ENCODE measurements at regions not wholly inside any gene's neighbourhood (a gene's known extent, or its start where the extent isn't known, plus 50 kb on each side); places are given as distances from the start of the nearest gene placed in this dataset.
"Not testable (repeated sequence)": the region's sequence is repeated elsewhere in the genome, so short reads cannot be mapped to it uniquely, and the experiment has no call there.

- no peak for DNase-seq
Observed at GRCh38 chr10:8283986-8284385, 229.5 kb downstream of the GATA3 start.

- not testable (repeated sequence) for DNase-seq
Observed at GRCh38 chr10:8285970-8286369, 231.5 kb downstream of the GATA3 start.

DNA sequence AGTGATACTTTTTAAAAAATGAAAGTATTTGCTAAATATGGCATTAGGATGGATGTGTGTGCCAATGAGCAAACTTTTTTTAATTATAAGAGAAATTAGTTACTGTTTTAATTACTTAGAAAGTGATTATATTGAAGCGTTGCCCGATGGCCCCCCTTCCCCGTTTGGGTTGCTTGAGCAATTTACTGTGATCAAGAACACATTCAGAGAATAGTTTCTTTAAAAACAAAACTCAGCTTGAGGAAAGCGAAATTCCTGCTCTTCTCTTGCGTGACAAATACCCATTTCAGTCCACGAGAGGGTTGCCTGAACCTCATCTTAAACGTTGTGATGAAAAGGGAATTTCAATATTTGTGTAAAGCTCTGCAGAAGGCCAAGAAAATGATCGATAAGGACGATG is 234.1 kb downstream of the GATA3 start:
- no peak for DNase-seq

DNA sequence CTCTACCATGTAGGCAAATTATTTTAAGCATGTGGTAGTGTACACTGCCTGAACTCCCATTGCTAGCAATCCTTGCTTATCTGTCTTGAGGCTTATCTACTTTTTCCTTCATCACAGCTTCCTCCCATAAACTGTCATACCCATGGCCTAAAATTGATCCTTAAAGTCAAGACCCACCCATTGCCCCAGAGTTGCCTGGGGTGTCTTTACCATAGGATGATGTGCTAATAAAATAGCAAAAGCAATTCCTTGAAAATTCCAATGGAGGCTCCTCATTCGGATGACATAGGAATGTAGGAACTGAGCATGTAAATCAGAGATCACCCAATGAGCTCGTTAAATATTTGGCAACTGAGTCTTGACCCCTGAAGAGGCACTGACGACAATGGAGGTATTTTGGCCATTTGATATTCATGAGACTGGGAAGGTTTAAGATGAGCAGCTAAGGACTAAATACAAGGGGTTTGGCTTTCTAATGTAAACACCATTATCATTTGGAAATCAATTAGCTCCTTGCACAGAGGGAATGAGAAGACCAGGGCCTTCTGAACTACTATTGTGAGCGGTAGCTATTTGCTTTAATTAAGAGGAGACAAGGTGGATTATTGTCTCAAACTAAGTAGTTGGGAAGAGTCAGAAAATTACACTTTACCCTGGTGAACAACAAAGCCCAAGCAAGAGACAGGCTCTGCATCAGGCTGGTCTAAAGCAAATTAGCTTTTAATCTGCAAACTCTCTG is 234.9 kb downstream of the GATA3 start:
- DNase-seq: no peak

DNA sequence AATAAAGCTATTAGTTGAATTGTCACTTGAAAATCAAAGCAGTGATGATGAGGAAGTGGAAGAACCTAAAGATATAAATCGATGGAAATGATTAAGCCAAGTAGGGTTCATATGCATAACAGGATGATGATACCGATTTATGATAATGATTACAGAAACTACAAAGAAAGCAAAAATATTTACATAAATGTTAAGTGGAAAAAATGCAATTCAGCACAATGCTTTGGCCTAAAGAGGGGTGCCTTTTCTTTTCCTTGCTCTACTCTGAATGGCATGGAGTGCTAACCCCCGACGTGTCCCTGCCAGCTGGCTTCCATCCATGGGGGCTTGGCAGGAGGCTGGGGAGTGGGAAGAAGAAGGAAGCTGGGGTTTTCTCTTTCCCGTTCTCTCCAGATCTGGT is 240.3 kb downstream of the GATA3 start:
- DNase-seq: no peak

- DNase-seq: no peak
Observed at GRCh38 chr10:8295311-8295710, 240.8 kb downstream of the GATA3 start.

DNA sequence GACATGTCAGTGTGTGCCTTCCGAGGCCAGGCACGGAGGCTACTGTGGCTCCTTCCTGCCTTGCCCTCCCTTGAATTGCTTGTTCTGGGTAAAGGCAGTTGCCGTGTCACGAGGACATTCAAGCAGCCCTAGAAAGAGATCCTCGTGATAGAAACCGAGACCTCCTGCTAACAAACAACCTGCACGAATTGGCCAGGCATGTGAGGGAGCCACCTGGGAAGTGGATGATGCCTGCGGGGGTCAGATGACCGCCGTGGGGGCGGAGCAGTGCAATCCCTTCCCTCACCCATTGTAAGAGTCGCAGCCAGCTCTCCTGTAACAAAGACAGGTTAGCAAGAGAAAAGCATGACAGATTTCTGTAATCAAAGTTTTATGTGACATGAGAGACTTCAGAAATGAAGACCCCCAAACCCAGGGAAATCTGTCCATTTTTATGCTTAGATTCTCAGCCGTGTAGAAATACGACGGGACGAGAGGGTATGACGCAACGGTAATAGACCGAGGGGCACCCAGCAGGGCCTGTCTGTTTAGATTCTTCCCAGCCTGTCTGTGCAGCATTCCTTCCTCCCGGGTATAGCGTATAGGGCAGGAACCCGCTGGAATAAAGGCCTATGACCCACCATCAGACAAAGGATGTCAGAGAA is 241.7 kb downstream of the GATA3 start:
- DNase-seq: no peak

- DNase-seq: no peak
Observed at GRCh38 chr10:8296734-8297101, 242.2 kb downstream of the GATA3 start.

DNA sequence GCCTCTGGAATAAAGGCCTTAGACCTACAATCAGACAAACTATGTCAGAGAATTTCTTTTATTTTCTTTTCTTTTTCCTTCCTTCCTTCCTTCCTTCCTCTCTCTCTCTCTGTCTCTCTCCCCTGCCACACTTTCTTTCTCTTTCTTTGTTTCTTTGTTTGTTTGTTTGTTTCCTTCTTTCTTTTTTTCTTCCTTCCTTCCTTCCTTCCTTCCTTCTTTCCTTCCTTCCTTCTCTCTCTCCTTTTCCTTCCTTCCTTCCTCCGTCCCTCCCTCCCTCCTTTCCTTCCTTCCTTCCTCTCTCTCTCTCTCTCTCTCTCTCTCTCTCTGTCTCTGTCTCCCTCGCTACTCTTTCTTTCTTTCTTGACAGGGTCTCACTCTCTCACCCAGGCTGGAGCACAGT is 242.6 kb downstream of the GATA3 start:
- no peak for DNase-seq

DNA sequence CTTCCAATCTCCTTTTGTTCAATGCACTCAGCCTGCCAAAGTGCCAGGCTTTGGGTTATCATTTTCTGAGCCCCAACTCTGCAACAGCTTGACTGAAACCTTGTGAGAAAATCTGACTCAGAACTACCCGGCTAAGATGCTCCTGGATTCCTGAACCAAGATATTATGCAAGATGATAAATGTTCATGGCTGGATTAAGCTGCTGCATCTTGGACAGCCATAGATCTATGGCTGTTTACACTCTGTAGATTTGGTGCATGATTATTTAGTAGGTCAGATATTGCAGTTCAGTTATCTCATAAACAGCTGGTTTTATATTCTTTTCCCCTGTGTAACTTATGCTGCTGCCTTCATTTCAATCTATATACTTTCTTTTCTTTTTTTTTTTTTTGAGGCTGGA is 243.5 kb downstream of the GATA3 start:
- no peak for DNase-seq

DNA sequence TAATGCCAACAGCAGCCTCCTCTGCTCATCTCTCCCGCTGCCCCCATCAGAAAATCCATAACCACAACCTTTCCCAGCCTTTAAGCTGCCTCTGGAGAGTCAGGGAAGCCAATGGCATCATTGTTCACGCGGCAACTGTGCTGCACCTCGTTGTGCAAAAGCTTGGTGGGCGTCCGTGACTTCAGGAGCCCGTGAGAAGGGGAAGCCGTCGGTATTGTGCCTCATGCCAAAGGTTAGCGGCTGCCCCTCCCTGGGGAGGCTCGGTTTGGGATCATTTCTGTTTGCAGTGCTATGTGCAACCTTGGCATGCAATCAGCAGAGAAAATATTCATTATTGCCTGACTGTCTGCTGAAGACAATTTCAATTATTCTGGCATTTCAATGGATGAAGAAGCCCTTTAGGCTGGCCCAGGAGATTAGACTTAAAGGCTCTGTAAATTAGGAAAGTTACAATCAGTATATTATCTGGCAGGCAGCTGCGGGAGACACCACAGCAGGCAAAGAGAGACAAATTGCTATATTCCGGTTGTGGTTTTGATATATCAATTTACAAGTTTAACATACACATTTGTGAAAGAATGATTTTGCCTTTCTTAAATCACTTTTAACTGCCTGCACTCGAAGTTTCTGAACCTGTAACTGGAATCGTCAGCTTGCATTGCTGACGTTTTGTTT is 244.5 kb downstream of the GATA3 start:
- DNase-seq: no peak

- DNase-seq: no peak
Observed at GRCh38 chr10:8300925-8301324, 246.4 kb downstream of the GATA3 start.

DNA sequence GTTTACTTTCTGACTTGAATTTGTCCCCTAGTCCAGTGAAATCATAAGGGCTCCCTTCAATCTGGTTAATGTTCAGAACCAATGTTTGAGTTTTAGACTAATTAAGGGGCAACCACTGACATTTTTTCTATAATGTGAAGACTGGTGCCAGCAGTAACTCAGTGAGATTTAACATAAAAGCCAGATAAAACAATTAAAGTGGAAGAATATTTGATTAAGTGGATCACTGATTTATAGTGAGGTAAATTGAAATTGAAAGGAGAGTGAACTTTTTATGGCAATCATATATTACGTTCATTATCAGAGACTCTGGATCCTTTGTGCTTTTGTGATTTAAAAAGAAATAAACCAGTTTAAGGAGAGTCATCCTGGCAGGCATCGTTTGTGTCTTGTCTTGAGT is 246.8 kb downstream of the GATA3 start:
- DNase-seq: no peak

- no peak for DNase-seq
Observed at GRCh38 chr10:8301831-8302230, 247.3 kb downstream of the GATA3 start.

- DNase-seq: no peak
Observed at GRCh38 chr10:8302565-8302964, 248.1 kb downstream of the GATA3 start.

- DNase-seq: no peak
Observed at GRCh38 chr10:8304861-8305260, 250.4 kb downstream of the GATA3 start.

DNA sequence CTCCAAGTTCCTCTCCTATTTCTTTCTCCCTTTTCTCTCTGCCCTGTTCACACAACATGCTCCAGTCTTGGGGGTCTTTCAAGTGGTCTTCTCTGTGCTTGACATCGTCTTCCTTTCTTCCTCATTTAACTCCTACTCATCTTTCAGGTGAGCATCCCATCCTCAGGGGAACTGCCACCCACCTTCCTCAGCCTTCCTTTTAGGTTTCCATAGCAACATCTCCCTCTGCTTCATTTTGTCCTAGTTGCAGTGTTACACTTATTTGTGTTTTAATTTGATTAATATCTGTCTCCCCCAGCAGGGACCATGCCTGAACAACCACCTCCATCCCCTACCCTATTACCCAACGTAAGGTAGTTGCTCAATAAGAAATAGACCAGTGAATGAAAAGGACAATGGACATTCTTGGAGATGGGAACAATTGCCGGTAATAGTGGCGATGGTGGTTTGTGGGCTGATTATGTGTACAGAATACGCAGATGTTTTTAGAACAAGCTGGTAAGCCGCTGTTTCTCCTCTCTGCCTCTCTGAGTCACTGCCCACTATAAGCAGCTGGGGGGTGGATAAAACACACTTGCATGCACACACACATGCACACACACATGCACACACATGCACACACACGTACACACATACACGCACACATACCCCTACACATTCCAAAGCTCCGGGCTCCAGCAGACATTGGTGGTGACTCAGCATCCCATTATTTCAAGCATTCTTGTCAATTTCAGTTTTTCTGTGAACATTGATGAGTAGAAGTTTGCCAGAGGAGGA is 251.6 kb downstream of the GATA3 start:
- DNase-seq: no peak

DNA sequence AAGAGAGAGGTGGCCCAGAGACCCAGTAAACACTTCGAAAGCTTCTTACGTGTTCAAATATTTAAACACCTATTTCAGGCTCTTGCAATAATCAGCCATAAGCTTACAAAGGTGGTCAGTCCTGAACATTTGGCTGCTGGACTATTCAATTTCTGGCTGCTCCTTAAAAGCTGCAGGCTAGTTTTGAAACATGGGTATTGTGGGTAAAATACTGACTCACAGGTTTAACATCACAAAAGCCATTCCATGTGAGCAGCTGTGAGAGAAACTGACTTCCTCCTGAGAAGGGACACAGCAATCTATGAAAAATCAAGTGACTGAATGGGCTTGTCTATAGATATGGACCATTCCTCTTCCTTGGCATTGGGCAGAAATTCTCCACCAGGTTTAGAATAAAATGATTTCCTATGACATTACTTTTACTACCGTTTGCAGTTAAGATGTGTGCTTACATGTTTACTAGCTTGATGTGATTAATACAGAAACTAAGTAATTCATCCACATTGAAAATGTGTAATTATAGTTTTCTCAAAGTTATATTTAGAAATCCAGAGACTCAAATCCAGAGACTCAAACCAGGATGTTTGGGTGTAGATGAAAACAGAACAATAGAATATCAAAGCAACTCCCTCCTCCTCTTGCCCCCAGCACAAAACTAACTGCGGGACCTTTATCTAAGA is 252.3 kb downstream of the GATA3 start:
- no peak for DNase-seq

- DNase-seq: no peak
Observed at GRCh38 chr10:8310930-8311329, 256.4 kb downstream of the GATA3 start.

GRCh38 chr10:8311526-8312070 is 257.1 kb downstream of the GATA3 start:
- no peak for DNase-seq

DNA sequence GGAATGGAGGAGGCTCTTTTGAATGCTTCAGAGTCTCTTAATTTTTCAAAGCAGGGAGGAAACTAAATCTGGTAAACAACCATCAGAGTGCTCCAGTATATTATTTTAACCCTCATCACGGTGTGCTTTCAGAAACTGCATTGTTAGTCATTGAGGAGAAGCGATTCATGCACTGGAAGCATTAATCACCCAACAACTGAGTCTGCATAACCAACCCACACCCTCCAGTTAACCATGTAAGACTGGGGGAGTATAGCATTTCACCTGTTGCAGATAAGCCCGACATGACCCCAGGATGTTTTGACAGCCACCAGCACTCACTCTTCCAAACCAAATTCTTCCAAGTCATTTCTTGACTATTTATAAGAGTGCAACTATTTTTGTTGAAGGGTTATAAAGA is 257.6 kb downstream of the GATA3 start:
- DNase-seq: no peak

DNA sequence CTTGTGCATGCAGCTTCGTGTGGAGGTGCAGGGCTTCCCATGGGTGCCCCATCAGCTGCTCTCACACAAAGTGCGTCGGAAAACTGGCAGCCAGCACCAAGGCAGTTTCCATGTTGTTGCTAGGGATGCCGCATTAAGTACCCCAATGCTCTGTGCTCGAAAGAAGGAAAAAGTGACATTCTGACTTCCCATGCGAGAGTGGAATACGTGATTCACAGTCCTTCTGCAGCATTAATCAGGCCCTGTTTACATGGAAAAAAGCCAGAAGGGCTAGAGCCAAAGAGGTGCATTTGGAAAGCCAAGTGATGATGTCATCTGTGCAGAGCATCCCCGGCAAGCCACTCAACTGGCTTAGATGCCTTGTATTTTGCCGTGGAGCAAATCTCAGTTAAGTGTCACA is 258.3 kb downstream of the GATA3 start:
- no peak for DNase-seq

GRCh38 chr10:8314486-8314885 is 260.0 kb downstream of the GATA3 start:
- DNase-seq: no peak
